Endothelial cell of umbilical vein (primary cell): ENCODE measurements at regions not wholly inside any gene's neighbourhood (a gene's known extent, or its start where the extent isn't known, plus 50 kb on each side); places are given as distances from the start of the nearest gene placed in this dataset.

Experiments
- CTCF ChIP-seq, 2 donors: IDR thresholded peaks; 1 replicate in 1 of 2; 2 replicates in 1 of 2; pipeline ENCODE4 v1.5.1; 2011; ENCODE audit warnings: low read length in 2 of 2, mild to moderate bottlenecking in 2 of 2, moderate library complexity in 2 of 2, control low read depth in 1 of 2, inconsistent platforms in 1 of 2, low read depth in 1 of 2; ENCODE audit not compliant: insufficient read depth in 1 of 2; ENCODE audit errors: extremely low read depth in 1 of 2
- EZH2 ChIP-seq: IDR thresholded peaks from 2 replicates; pipeline ENCODE4 v1.6.1; 2012; ENCODE audit warnings: borderline replicate concordance, low read depth, mild to moderate bottlenecking, moderate library complexity, low read length, inconsistent platforms; ENCODE audit not compliant: severe bottlenecking
- MAX ChIP-seq: IDR thresholded peaks from 2 replicates; pipeline ENCODE4 v1.6.1; 2011; ENCODE audit not compliant: insufficient read depth, insufficient read length
- POLR2AphosphoS5 ChIP-seq: IDR thresholded peaks from 2 replicates; pipeline ENCODE4 v1.6.1; 2012; ENCODE audit warnings: low read depth, mild to moderate bottlenecking, control low read depth, low read length, moderate library complexity; ENCODE audit not compliant: insufficient read depth

DNA sequence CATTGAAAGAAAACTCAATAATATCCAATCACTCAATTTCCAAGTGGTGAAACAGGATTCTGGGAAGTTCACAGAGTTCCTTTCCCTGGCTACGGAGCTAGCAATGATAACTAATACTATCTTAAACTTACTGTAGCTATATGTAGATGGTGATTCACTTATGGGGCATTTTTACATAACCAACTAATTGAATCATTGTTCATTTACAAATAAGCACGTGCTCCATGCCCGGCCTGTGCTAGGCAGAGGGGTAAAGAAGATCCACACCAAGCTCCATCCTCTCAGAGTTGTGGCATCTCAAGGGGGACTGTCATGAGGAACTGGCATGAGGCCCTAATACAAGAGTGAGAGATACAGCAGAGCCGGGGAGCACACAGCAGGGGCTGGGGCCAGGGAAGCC lies 176.3 kb downstream of the ANKRD30B start:
- no peak for TF ChIP-seq MAX
- no peak for TF ChIP-seq CTCF (IDR thresholded peaks at IDR 0.05; ENCODE audit: extremely low read depth in 1 of 2, insufficient read depth in 1 of 2, low read depth in 1 of 2, low read length in 2 of 2)
- TF ChIP-seq EZH2: no peak
- TF ChIP-seq POLR2AphosphoS5: no peak
